Stomach (tissue), 4 donors: ENCODE measurements at regions not wholly inside any gene's neighbourhood (a gene's known extent, or its start where the extent isn't known, plus 50 kb on each side); places are given as distances from the start of the nearest gene placed in this dataset.

Experiments
- CTCF ChIP-seq, 7 experiments: fragments of 450-650 bp in 4 of 7; fragments of 200-600 bp in 3 of 7; sonication (generic) in 3 of 7; IDR thresholded peaks; one replicate each; pipeline ENCODE4 v1.5.1; 2016 to 2019; ENCODE audit warnings: antibody characterized with exemption in 7 of 7, control low read depth in 2 of 7, mild to moderate bottlenecking in 1 of 7
- EP300 ChIP-seq: sonication (generic); formaldehyde crosslinking; IDR thresholded peaks from one replicate; pipeline ENCODE4 v1.6.1; 2017; ENCODE audit warnings: antibody characterized with exemption

- TF ChIP-seq CTCF (IDR thresholded peaks at IDR 0.05), result no peak
- TF ChIP-seq EP300, result no peak
These were observed 705.4 kb downstream of the RAB28 start for GRCh38 chr4:12778706-12779105.
